Skeletal muscle tissue (tissue), 3 donors: ENCODE measurements at regions not wholly inside any gene's neighbourhood (a gene's known extent, or its start where the extent isn't known, plus 50 kb on each side); places are given as distances from the start of the nearest gene placed in this dataset.

Experiments used
- H3K27ac ChIP-seq: one replicate; pipeline ENCODE4 v1.7.0; 2013; ENCODE audit warnings: mild to moderate bottlenecking, low read depth, low read length, inconsistent platforms
- H3K27me3 ChIP-seq, 3 donors: one replicate each; pipeline ENCODE4 v1.7.0; 2013; ENCODE audit warnings: low read length in 3 of 3; ENCODE audit not compliant: control insufficient read depth in 3 of 3, insufficient read depth in 3 of 3
- H3K36me3 ChIP-seq, 3 donors: one replicate each; pipeline ENCODE4 v1.7.0; 2013; ENCODE audit warnings: low read length in 3 of 3; ENCODE audit not compliant: control insufficient read depth in 3 of 3, insufficient read depth in 3 of 3
- H3K4me1 ChIP-seq, 3 donors: one replicate each; pipeline ENCODE4 v1.7.0; 2013; ENCODE audit warnings: low read length in 3 of 3, mild to moderate bottlenecking in 3 of 3; ENCODE audit not compliant: control insufficient read depth in 3 of 3, insufficient read depth in 3 of 3
- H3K4me3 ChIP-seq, 3 donors: one replicate each; pipeline ENCODE4 v1.7.0; 2013; ENCODE audit warnings: low read length in 3 of 3
- H3K9ac ChIP-seq, 3 donors: one replicate each; pipeline ENCODE4 v1.7.0; 2013; ENCODE audit warnings: low read length in 3 of 3, mild to moderate bottlenecking in 3 of 3, moderate library complexity in 2 of 3, low read depth in 1 of 3
- H3K9me3 ChIP-seq, 3 donors: one replicate each; pipeline ENCODE4 v1.7.0; 2013; ENCODE audit warnings: low read length in 3 of 3; ENCODE audit not compliant: control insufficient read depth in 3 of 3
- donor health status: Osteomylitis.

GRCh38 chr2:129759472-129760010 is 219.9 kb upstream of the RAB6C start:
- peaks cover 0 to 9% (median 0%) of the 10 kb centered on the region in 3 donors for H3K27me3 ChIP-seq
- H3K36me3 ChIP-seq, result no peaks in the 10 kb centered on the region
- H3K9me3 ChIP-seq, result no peaks in the 10 kb centered on the region
- no peak overlapping the region for H3K9ac ChIP-seq
- no peak overlapping the region for H3K27ac ChIP-seq
- no peak overlapping the region for H3K4me3 ChIP-seq
- H3K4me1 ChIP-seq, result peaks cover 4 to 16% (median 6%) of the 10 kb centered on the region in 3 donors

- no peak overlapping the region for H3K4me3 ChIP-seq
- H3K9ac ChIP-seq, result no peak overlapping the region
- H3K27ac ChIP-seq, result no peak overlapping the region
- H3K27me3 ChIP-seq, result peaks cover 0 to 19% (median 0%) of the 10 kb centered on the region in 3 donors
- no peaks in the 10 kb centered on the region for H3K9me3 ChIP-seq
- no peaks in the 10 kb centered on the region for H3K36me3 ChIP-seq
- H3K4me1 ChIP-seq, result peaks cover 4 to 16% (median 6%) of the 10 kb centered on the region in 3 donors
These were observed 218.8 kb upstream of the RAB6C start for GRCh38 chr2:129760669-129761068.

DNA sequence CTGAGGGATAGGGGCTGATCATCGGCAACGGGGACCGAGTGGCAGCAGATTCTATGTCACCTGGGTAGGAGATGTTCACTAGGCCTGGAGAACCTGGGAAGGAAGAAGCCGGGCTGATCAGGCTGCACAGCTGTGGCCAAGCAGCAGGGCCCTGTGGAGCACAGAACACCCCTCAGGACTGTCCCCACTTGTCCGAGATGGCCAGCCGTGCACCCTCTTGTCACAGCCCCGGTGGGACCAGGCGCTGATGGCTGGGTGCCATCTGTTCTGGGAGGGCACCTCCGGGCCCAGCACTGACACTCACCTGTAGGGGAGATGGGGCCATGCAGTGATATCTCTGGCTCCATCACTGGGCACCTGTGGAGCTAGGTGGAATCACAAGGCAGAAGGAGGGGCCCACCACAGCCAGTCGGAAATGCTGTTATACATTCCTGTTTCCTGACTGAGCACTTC is 217.9 kb upstream of the RAB6C start:
- Histone ChIP-seq H3K36me3 (no peaks in the 10 kb centered on the region), H3K4me1 (peaks cover 4 to 16% (median 6%) of the 10 kb centered on the region in 3 donors), H3K27ac (no peak overlapping the region), H3K9ac (no peak overlapping the region), H3K9me3 (no peaks in the 10 kb centered on the region), H3K4me3 (no peak overlapping the region), H3K27me3 (peaks cover 0 to 26% (median 0%) of the 10 kb centered on the region in 3 donors)

GRCh38 chr2:129762386-129763189 is 216.9 kb upstream of the RAB6C start:
- Histone ChIP-seq H3K27ac (no peak overlapping the region), H3K36me3 (no peaks in the 10 kb centered on the region), H3K4me1 (peaks cover 4 to 16% (median 6%) of the 10 kb centered on the region in 3 donors), H3K27me3 (peaks cover 0 to 27% (median 0%) of the 10 kb centered on the region in 3 donors), H3K4me3 (no peak overlapping the region), H3K9ac (no peak overlapping the region), H3K9me3 (no peaks in the 10 kb centered on the region)

DNA sequence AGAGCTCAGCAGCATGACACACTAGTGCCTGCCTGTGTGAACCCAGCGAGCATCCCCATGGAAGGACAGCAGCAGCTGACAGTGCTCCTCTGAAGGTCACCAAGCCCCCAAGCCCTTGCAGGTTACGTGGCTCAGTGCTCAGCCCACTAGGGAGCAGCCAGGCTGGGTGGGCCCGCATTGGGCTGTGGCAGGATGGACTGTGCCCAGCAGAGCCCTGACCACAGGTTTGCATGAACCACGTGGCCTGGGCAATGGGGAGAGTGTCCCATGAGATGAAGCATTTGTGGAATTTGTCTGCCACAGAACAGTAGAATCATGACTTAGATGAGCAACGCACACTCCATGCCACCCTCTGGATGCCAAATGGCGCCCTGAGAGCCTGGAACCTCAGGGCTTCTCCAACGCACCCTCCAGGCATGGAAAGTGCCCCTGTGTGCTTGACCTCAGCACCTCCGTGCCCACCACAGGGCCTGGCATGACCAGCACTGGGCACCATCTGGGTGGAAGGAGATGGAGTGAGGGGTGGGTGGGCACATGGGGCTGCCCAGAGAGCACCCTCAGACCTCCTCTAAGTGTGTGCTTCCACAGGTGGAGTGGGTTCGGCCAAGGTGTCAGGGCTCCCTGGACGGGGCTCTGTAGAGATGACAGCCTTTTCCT is 216.1 kb upstream of the RAB6C start:
- no peaks in the 10 kb centered on the region for H3K9me3 ChIP-seq
- peaks cover 4 to 12% (median 6%) of the 10 kb centered on the region in 3 donors for H3K4me1 ChIP-seq
- no peaks in the 10 kb centered on the region for H3K36me3 ChIP-seq
- H3K27me3 ChIP-seq, result peaks cover 0 to 27% (median 0%) of the 10 kb centered on the region in 3 donors
- no peak overlapping the region for H3K27ac ChIP-seq
- H3K4me3 ChIP-seq, result no peak overlapping the region
- H3K9ac ChIP-seq, result no peak overlapping the region

DNA sequence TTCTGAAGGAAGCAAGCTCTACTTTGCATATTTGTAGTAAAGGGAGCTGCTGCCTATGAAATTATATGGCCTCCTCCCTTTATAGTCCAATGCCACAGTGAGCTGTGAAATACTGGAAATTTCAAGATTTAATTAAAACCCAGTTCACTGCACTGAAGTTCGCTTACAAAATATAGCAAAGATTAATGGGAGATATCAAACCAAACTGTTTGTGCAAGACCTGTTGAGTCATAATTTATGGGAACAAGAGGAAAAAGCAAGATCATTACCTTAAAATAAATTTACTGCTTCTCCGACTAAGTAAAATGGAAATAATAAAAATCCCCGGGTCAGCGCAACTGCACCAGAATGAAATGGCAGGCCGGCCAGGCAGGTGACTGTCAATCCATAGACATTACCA is 215.5 kb upstream of the RAB6C start:
- Histone ChIP-seq H3K36me3 (no peaks in the 10 kb centered on the region), H3K9me3 (no peaks in the 10 kb centered on the region), H3K27ac (no peak overlapping the region), H3K9ac (no peak overlapping the region), H3K27me3 (peaks cover 0 to 31% (median 0%) of the 10 kb centered on the region in 3 donors), H3K4me3 (no peak overlapping the region), H3K4me1 (peaks cover under 1 to 5% (median 2%) of the 10 kb centered on the region in 3 donors)

DNA sequence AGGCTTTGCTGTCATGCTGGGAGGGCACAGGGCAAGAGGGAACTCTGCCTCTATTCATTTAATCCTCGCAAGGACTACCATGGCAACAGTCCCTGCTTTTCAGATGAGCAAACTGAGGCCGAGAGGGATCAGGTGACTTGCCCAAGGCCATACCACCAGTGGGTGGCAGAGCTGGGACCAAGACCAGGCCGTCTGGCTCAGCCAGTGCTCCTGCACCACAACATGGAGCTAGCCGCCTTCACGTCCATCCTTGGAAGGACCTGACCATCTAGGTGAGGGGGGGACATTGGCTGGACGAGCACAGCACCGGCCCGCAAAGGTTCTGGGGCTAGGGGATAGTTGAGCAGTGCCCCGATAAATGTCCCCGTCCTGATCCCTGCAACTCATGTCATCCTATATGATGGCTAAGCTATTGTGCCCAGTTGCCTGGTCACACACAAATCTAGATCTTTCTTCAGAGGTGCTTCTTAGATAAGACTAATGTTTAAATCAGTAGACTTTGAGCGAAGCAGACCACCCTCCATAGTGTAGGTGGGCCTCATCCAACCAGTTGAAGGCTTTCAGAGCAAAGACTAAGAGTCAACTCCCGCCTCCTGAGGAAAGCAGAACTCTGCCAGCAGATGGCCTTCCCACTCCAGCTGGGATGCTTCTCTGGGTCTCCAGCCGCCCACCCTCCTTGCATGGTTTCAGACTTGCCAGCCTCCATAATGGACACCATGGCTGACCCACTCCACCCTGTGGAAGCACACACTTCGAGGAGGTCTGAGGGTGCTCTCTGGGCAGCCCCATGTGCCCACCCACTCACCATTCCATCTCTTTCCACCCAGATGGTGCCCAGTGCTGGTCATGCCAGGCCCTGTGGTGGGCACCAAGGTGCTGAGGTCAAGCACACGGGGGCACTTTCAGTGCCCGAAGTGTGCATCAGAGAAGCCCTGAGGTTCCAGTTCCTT is 214.8 kb upstream of the RAB6C start:
- Histone ChIP-seq H3K4me1 (no peaks in the 10 kb centered on the region), H3K9me3 (no peaks in the 10 kb centered on the region), H3K27me3 (peaks cover 0 to 30% (median 0%) of the 10 kb centered on the region in 3 donors), H3K9ac (no peak overlapping the region), H3K4me3 (no peak overlapping the region), H3K36me3 (no peaks in the 10 kb centered on the region), H3K27ac (no peak overlapping the region)

DNA sequence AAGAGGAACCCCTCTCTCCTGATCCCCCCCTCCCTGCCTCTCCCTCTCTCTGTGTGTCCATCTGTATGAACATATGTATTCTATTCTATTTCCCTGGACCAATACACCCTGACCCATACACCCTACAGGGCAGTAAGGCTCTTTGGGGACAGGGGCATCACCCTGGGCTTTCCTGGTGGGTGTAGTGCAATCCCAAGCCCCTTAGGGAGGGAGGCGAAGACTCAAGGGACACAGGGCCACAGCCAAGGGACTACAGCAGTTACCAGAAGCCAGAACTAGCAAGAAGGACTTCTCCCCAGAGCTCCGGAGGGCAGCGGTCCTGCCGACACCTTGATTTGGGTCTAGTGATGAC is 214.2 kb upstream of the RAB6C start:
- H3K27ac ChIP-seq, result no peak overlapping the region
- no peak overlapping the region for H3K4me3 ChIP-seq
- H3K27me3 ChIP-seq, result peaks cover 0 to 30% (median 0%) of the 10 kb centered on the region in 3 donors
- no peaks in the 10 kb centered on the region for H3K4me1 ChIP-seq
- H3K9me3 ChIP-seq, result no peaks in the 10 kb centered on the region
- no peak overlapping the region for H3K9ac ChIP-seq
- no peaks in the 10 kb centered on the region for H3K36me3 ChIP-seq

- no peaks in the 10 kb centered on the region for H3K9me3 ChIP-seq
- no peak overlapping the region for H3K4me3 ChIP-seq
- no peak overlapping the region for H3K9ac ChIP-seq
- no peaks in the 10 kb centered on the region for H3K36me3 ChIP-seq
- H3K27me3 ChIP-seq, result peaks cover 0 to 30% (median 0%) of the 10 kb centered on the region in 3 donors
- no peak overlapping the region for H3K27ac ChIP-seq
- no peaks in the 10 kb centered on the region for H3K4me1 ChIP-seq
These were observed 213.7 kb upstream of the RAB6C start for GRCh38 chr2:129765678-129766351.
